ENCODE measurements at regions not wholly inside any gene's neighbourhood (a gene's known extent, or its start where the extent isn't known, plus 50 kb on each side); places are given as distances from the start of the nearest gene placed in this dataset.

DNA sequence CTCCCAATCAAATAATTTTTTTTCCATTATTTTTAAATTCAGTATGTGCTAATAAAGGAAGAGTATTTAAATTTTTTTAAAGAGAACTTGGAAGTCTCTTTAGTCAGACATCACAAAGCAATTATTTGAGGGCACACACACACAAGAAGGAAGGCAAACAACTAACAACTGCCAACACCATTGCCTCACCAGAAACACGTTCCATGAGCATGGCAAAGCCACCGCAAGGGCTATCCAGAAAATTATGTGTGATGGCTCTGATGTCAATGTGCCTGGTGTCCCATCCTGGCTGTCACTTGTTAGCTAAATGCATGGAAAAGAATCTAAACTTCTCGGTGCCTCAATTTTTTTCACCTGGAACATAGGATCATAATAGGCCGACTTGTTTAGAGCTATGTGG, 262.9 kb downstream of the SEC16B start:
- Histone ChIP-seq H3K27me3 (ENCODE audit: control insufficient read depth in 1 of 2, insufficient read depth in 1 of 2, low read length in 2 of 2) (no peaks in the 10 kb centered on the region), H3K23ac (ENCODE audit: low read length in 2 of 2) (no peak overlapping the region), H3K4me3 (ENCODE audit: insufficient read depth in 1 of 2, low read depth in 1 of 2, low read length in 2 of 2) (no peak overlapping the region), H3K4me1 (ENCODE audit: control insufficient read depth, insufficient read depth, low read depth, low read length) (no peaks in the 10 kb centered on the region), H3K18ac (ENCODE audit: low read depth in 1 of 2, low read length in 2 of 2) (no peak overlapping the region), H3K4ac (ENCODE audit: low read depth in 1 of 2, low read length in 2 of 2) (no peak overlapping the region), H2AFZ (ENCODE audit: low read depth, low read length) (no peak overlapping the region), H2BK15ac (ENCODE audit: low read depth, poor library complexity, severe bottlenecking) (no peak overlapping the region), H3K9me3 (ENCODE audit: control insufficient read depth, low read length) (no peaks in the 10 kb centered on the region), H3K79me1 (replicated peaks; ENCODE audit: low read length, poor library complexity, severe bottlenecking) (no peaks in the 10 kb centered on the region), H3K27ac (ENCODE audit: low read length, poor library complexity, severe bottlenecking) (no peak overlapping the region), H3K4me2 (ENCODE audit: low read length, poor library complexity, severe bottlenecking) (no peak overlapping the region), H4K91ac (ENCODE audit: low read length) (no peak overlapping the region), H3K36me3 (ENCODE audit: control insufficient read depth in 1 of 2, insufficient read depth in 2 of 2, low read depth in 1 of 2, low read length in 2 of 2) (no peaks in the 10 kb centered on the region), H2BK12ac (ENCODE audit: low read length in 2 of 2) (no peak overlapping the region), H2BK120ac (ENCODE audit: low read depth, low read length) (no peak overlapping the region), H2AK5ac (ENCODE audit: low read length, severe bottlenecking) (no peak overlapping the region), H4K8ac (ENCODE audit: low read length) (no peak overlapping the region), H3K9ac (ENCODE audit: low read length) (no peak overlapping the region), H2BK5ac (ENCODE audit: low read depth, low read length, poor library complexity, severe bottlenecking) (no peak overlapping the region), H3K14ac (ENCODE audit: low read length in 2 of 2) (no peak overlapping the region)
- no peak for DNase-seq
- 92% methylated on average over 2 of the region's 4 CpGs for WGBS

DNA sequence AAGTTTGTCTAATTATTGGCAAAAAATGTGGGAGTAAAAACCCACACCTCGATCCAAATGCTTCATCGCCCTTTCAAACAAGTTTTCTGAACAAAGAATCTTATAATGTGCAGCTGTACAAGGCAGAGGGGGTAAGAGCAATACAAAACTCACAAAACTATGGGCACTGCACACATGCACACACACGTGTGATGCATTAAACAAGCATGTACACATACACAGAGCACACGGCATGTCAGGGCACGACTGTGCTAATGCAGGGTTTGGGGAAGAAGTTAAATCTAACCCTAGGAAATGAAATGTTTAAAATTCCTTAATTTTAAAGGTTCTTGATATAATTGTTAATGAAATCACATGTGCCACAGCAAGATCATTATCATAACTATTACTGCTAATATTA, 264.0 kb downstream of the SEC16B start:
- H3K9ac ChIP-seq (ENCODE audit: low read length): no peak overlapping the region
- no peak overlapping the region for H3K4me2 ChIP-seq (ENCODE audit: low read length, poor library complexity, severe bottlenecking)
- WGBS: 83% methylated on average over 2 of the region's 5 CpGs
- DNase-seq: no peak
- H3K4me3 ChIP-seq (ENCODE audit: insufficient read depth in 1 of 2, low read depth in 1 of 2, low read length in 2 of 2): no peak overlapping the region
- H2AFZ ChIP-seq (ENCODE audit: low read depth, low read length): no peak overlapping the region
- H3K18ac ChIP-seq (ENCODE audit: low read depth in 1 of 2, low read length in 2 of 2): no peak overlapping the region
- no peak overlapping the region for H4K8ac ChIP-seq (ENCODE audit: low read length)
- H3K4me1 ChIP-seq (ENCODE audit: control insufficient read depth, insufficient read depth, low read depth, low read length): no peaks in the 10 kb centered on the region
- no peak overlapping the region for H2BK5ac ChIP-seq (ENCODE audit: low read depth, low read length, poor library complexity, severe bottlenecking)
- no peaks in the 10 kb centered on the region for H3K79me1 ChIP-seq (replicated peaks; ENCODE audit: low read length, poor library complexity, severe bottlenecking)
- H4K91ac ChIP-seq (ENCODE audit: low read length): no peak overlapping the region
- H2AK5ac ChIP-seq (ENCODE audit: low read length, severe bottlenecking): no peak overlapping the region
- H3K36me3 ChIP-seq (ENCODE audit: control insufficient read depth in 1 of 2, insufficient read depth in 2 of 2, low read depth in 1 of 2, low read length in 2 of 2): no peaks in the 10 kb centered on the region
- no peak overlapping the region for H3K27ac ChIP-seq (ENCODE audit: low read length, poor library complexity, severe bottlenecking)
- no peak overlapping the region for H3K23ac ChIP-seq (ENCODE audit: low read length in 2 of 2)
- no peak overlapping the region for H2BK120ac ChIP-seq (ENCODE audit: low read depth, low read length)
- H3K27me3 ChIP-seq (ENCODE audit: control insufficient read depth in 1 of 2, insufficient read depth in 1 of 2, low read length in 2 of 2): no peaks in the 10 kb centered on the region
- H2BK15ac ChIP-seq (ENCODE audit: low read depth, poor library complexity, severe bottlenecking): no peak overlapping the region
- H3K14ac ChIP-seq (ENCODE audit: low read length in 2 of 2): no peak overlapping the region
- H3K4ac ChIP-seq (ENCODE audit: low read depth in 1 of 2, low read length in 2 of 2): no peak overlapping the region
- no peak overlapping the region for H2BK12ac ChIP-seq (ENCODE audit: low read length in 2 of 2)
- H3K9me3 ChIP-seq (ENCODE audit: control insufficient read depth, low read length): no peaks in the 10 kb centered on the region

GRCh38 chr1:177703888-177704446, 265.9 kb downstream of the SEC16B start:
- 68% methylated on average over 3 of the region's 3 CpGs for WGBS
- H2BK12ac ChIP-seq (ENCODE audit: low read length in 2 of 2): no peak overlapping the region
- no peak overlapping the region for H2BK15ac ChIP-seq (ENCODE audit: low read depth, poor library complexity, severe bottlenecking)

GRCh38 chr1:177701654-177702353, 268.1 kb downstream of the SEC16B start:
- no peaks in the 10 kb centered on the region for H3K27me3 ChIP-seq (ENCODE audit: control insufficient read depth in 1 of 2, insufficient read depth in 1 of 2, low read length in 2 of 2)
- no peak overlapping the region for H3K4me2 ChIP-seq (ENCODE audit: low read length, poor library complexity, severe bottlenecking)
- no peak overlapping the region for H2BK15ac ChIP-seq (ENCODE audit: low read depth, poor library complexity, severe bottlenecking)
- no peak overlapping the region for H2BK120ac ChIP-seq (ENCODE audit: low read depth, low read length)
- H2BK5ac ChIP-seq (ENCODE audit: low read depth, low read length, poor library complexity, severe bottlenecking): no peak overlapping the region
- H3K79me1 ChIP-seq (replicated peaks; ENCODE audit: low read length, poor library complexity, severe bottlenecking): no peaks in the 10 kb centered on the region
- H3K27ac ChIP-seq (ENCODE audit: low read length, poor library complexity, severe bottlenecking): no peak overlapping the region
- H2AK5ac ChIP-seq (ENCODE audit: low read length, severe bottlenecking): no peak overlapping the region
- no peak overlapping the region for H3K23ac ChIP-seq (ENCODE audit: low read length in 2 of 2)
- no peak overlapping the region for H3K18ac ChIP-seq (ENCODE audit: low read depth in 1 of 2, low read length in 2 of 2)
- H3K14ac ChIP-seq (ENCODE audit: low read length in 2 of 2): no peak overlapping the region
- H3K36me3 ChIP-seq (ENCODE audit: control insufficient read depth in 1 of 2, insufficient read depth in 2 of 2, low read depth in 1 of 2, low read length in 2 of 2): no peaks in the 10 kb centered on the region
- no peak overlapping the region for H2BK12ac ChIP-seq (ENCODE audit: low read length in 2 of 2)
- H4K91ac ChIP-seq (ENCODE audit: low read length): no peak overlapping the region
- H3K9ac ChIP-seq (ENCODE audit: low read length): no peak overlapping the region
- H3K4me1 ChIP-seq (ENCODE audit: control insufficient read depth, insufficient read depth, low read depth, low read length): no peaks in the 10 kb centered on the region
- H4K8ac ChIP-seq (ENCODE audit: low read length): no peak overlapping the region
- no peak overlapping the region for H2AFZ ChIP-seq (ENCODE audit: low read depth, low read length)
- DNase-seq: no peak
- 53% methylated on average over 2 of the region's 3 CpGs for WGBS
- H3K9me3 ChIP-seq (ENCODE audit: control insufficient read depth, low read length): no peaks in the 10 kb centered on the region
- no peak overlapping the region for H3K4me3 ChIP-seq (ENCODE audit: insufficient read depth in 1 of 2, low read depth in 1 of 2, low read length in 2 of 2)
- no peak overlapping the region for H3K4ac ChIP-seq (ENCODE audit: low read depth in 1 of 2, low read length in 2 of 2)

More at GRCh38 chr1:177703888-177704446, 265.9 kb downstream of the SEC16B start:
- H3K27ac ChIP-seq (ENCODE audit: low read length, poor library complexity, severe bottlenecking): no peak overlapping the region
- H3K14ac ChIP-seq (ENCODE audit: low read length in 2 of 2): no peak overlapping the region
- H3K4me3 ChIP-seq (ENCODE audit: insufficient read depth in 1 of 2, low read depth in 1 of 2, low read length in 2 of 2): no peak overlapping the region
- no peak for DNase-seq
- no peak overlapping the region for H2BK120ac ChIP-seq (ENCODE audit: low read depth, low read length)
- H4K91ac ChIP-seq (ENCODE audit: low read length): no peak overlapping the region
- H4K8ac ChIP-seq (ENCODE audit: low read length): no peak overlapping the region
- H3K4me2 ChIP-seq (ENCODE audit: low read length, poor library complexity, severe bottlenecking): no peak overlapping the region
- no peak overlapping the region for H3K4ac ChIP-seq (ENCODE audit: low read depth in 1 of 2, low read length in 2 of 2)
- no peak overlapping the region for H2AFZ ChIP-seq (ENCODE audit: low read depth, low read length)
- H3K18ac ChIP-seq (ENCODE audit: low read depth in 1 of 2, low read length in 2 of 2): no peak overlapping the region
- H2BK5ac ChIP-seq (ENCODE audit: low read depth, low read length, poor library complexity, severe bottlenecking): no peak overlapping the region
- no peaks in the 10 kb centered on the region for H3K9me3 ChIP-seq (ENCODE audit: control insufficient read depth, low read length)
- no peaks in the 10 kb centered on the region for H3K79me1 ChIP-seq (replicated peaks; ENCODE audit: low read length, poor library complexity, severe bottlenecking)
- no peak overlapping the region for H3K23ac ChIP-seq (ENCODE audit: low read length in 2 of 2)
- no peak overlapping the region for H3K9ac ChIP-seq (ENCODE audit: low read length)
- H3K4me1 ChIP-seq (ENCODE audit: control insufficient read depth, insufficient read depth, low read depth, low read length): no peaks in the 10 kb centered on the region
- no peak overlapping the region for H2AK5ac ChIP-seq (ENCODE audit: low read length, severe bottlenecking)
- H3K27me3 ChIP-seq (ENCODE audit: control insufficient read depth in 1 of 2, insufficient read depth in 1 of 2, low read length in 2 of 2): no peaks in the 10 kb centered on the region
- H3K36me3 ChIP-seq (ENCODE audit: control insufficient read depth in 1 of 2, insufficient read depth in 2 of 2, low read depth in 1 of 2, low read length in 2 of 2): no peaks in the 10 kb centered on the region

All from mesenchymal stem cell (in vitro differentiated cells and primary cell).